ACC112 (cell line): ENCODE measurements at regions not wholly inside any gene's neighbourhood (a gene's known extent, or its start where the extent isn't known, plus 50 kb on each side); places are given as distances from the start of the nearest gene placed in this dataset.
A peak's percentile ranks its signal among the peaks of the same experiment; 100 is the strongest.

Experiments used
- H2AFZ ChIP-seq: fragments of 200-600 bp; sonication (generic); one replicate; pipeline ENCODE4 v1.6.0; 2017; ENCODE audit warnings: antibody characterized with exemption, low read length; ENCODE audit not compliant: unreplicated experiment
- H3K27ac ChIP-seq: fragments of 200-600 bp; sonication (generic); 2 replicates; pipeline ENCODE4 v1.5.1; 2014; ENCODE audit warnings: low read depth, mild to moderate bottlenecking, antibody characterized with exemption, low read length, moderate library complexity
- H3K27me3 ChIP-seq: fragments of 200-600 bp; sonication (generic); 2 replicates; pipeline ENCODE4 v1.6.1; 2014; ENCODE audit warnings: mild to moderate bottlenecking, antibody characterized with exemption, low read length, moderate library complexity, mixed read lengths; ENCODE audit not compliant: insufficient read depth
- H3K36me3 ChIP-seq: fragments of 200-600 bp; sonication (generic); 2 replicates; pipeline ENCODE4 v1.6.1; 2016; ENCODE audit warnings: mild to moderate bottlenecking, antibody characterized with exemption, low read length, moderate library complexity, mixed read lengths; ENCODE audit not compliant: insufficient read depth
- H3K4me1 ChIP-seq: fragments of 200-600 bp; sonication (generic); one replicate; pipeline ENCODE4 v1.6.1; 2016; ENCODE audit warnings: low read length, mixed read lengths; ENCODE audit not compliant: insufficient read depth, unreplicated experiment, control insufficient read depth
- H3K4me3 ChIP-seq: fragments of 200-600 bp; sonication (generic); 2 replicates; pipeline ENCODE4 v1.5.1; 2014; ENCODE audit warnings: mild to moderate bottlenecking, low read depth, low read length
- H3K79me2 ChIP-seq: fragments of 200-600 bp; sonication (generic); one replicate; pipeline ENCODE4 v1.6.0; 2016; ENCODE audit warnings: low read length; ENCODE audit not compliant: control insufficient read depth, unreplicated experiment, insufficient read depth

- Histone ChIP-seq H3K36me3 (no peaks in the 10 kb centered on the region), H3K4me3 (no peak overlapping the region), H2AFZ (no peak overlapping the region), H3K27ac (no peak overlapping the region), H3K27me3 (no peaks in the 10 kb centered on the region), H3K79me2 (no peaks in the 10 kb centered on the region), H3K4me1 (peaks cover 16% of the 10 kb centered on the region)
These were observed 287.6 kb downstream of the DIPK2A start for GRCh38 chr3:144259267-144259666.

GRCh38 chr3:144263706-144264105 lies 292.1 kb downstream of the DIPK2A start:
- Histone ChIP-seq H3K4me3 (no peak overlapping the region), H3K27me3 (no peaks in the 10 kb centered on the region), H3K79me2 (no peaks in the 10 kb centered on the region), H2AFZ (no peak overlapping the region), H3K27ac (no peak overlapping the region), H3K36me3 (no peaks in the 10 kb centered on the region), H3K4me1 (no peaks in the 10 kb centered on the region)

GRCh38 chr3:144264350-144264749 lies 292.7 kb downstream of the DIPK2A start:
- H3K27me3 ChIP-seq, result no peaks in the 10 kb centered on the region
- H3K27ac ChIP-seq, result no peak overlapping the region
- no peaks in the 10 kb centered on the region for H3K4me1 ChIP-seq
- H3K79me2 ChIP-seq, result no peaks in the 10 kb centered on the region
- no peaks in the 10 kb centered on the region for H3K36me3 ChIP-seq
- no peak overlapping the region for H3K4me3 ChIP-seq
- H2AFZ ChIP-seq, result no peak overlapping the region

GRCh38 chr3:144264794-144265193 lies 293.2 kb downstream of the DIPK2A start:
- H3K4me1 ChIP-seq, result no peaks in the 10 kb centered on the region
- H3K4me3 ChIP-seq, result no peak overlapping the region
- no peaks in the 10 kb centered on the region for H3K27me3 ChIP-seq
- H3K27ac ChIP-seq, result no peak overlapping the region
- no peaks in the 10 kb centered on the region for H3K79me2 ChIP-seq
- H2AFZ ChIP-seq, result no peak overlapping the region
- no peaks in the 10 kb centered on the region for H3K36me3 ChIP-seq

GRCh38 chr3:144265542-144266100 lies 294.0 kb downstream of the DIPK2A start:
- H3K4me3 ChIP-seq, result no peak overlapping the region
- H3K4me1 ChIP-seq, result no peaks in the 10 kb centered on the region
- no peak overlapping the region for H3K27ac ChIP-seq
- peak overlapping the region; percentile 1 for H2AFZ ChIP-seq
- H3K27me3 ChIP-seq, result no peaks in the 10 kb centered on the region
- H3K36me3 ChIP-seq, result no peaks in the 10 kb centered on the region
- no peaks in the 10 kb centered on the region for H3K79me2 ChIP-seq

GRCh38 chr3:144270100-144270499 lies 298.5 kb downstream of the DIPK2A start:
- no peaks in the 10 kb centered on the region for H3K4me1 ChIP-seq
- H3K36me3 ChIP-seq, result no peaks in the 10 kb centered on the region
- no peak overlapping the region for H3K4me3 ChIP-seq
- H3K27ac ChIP-seq, result no peak overlapping the region
- no peaks in the 10 kb centered on the region for H3K27me3 ChIP-seq
- H2AFZ ChIP-seq, result no peak overlapping the region
- H3K79me2 ChIP-seq, result no peaks in the 10 kb centered on the region

GRCh38 chr3:144272680-144273079 lies 301.1 kb downstream of the DIPK2A start:
- H3K79me2 ChIP-seq, result no peaks in the 10 kb centered on the region
- no peak overlapping the region for H2AFZ ChIP-seq
- no peak overlapping the region for H3K27ac ChIP-seq
- H3K4me3 ChIP-seq, result no peak overlapping the region
- no peaks in the 10 kb centered on the region for H3K27me3 ChIP-seq
- no peaks in the 10 kb centered on the region for H3K36me3 ChIP-seq
- no peaks in the 10 kb centered on the region for H3K4me1 ChIP-seq

- H3K27me3 ChIP-seq, result no peaks in the 10 kb centered on the region
- no peaks in the 10 kb centered on the region for H3K4me1 ChIP-seq
- H3K79me2 ChIP-seq, result no peaks in the 10 kb centered on the region
- H3K27ac ChIP-seq, result no peak overlapping the region
- no peak overlapping the region for H2AFZ ChIP-seq
- H3K36me3 ChIP-seq, result no peaks in the 10 kb centered on the region
- H3K4me3 ChIP-seq, result no peak overlapping the region
These were observed 302.0 kb downstream of the DIPK2A start for GRCh38 chr3:144273601-144274000.

GRCh38 chr3:144275005-144275404 lies 303.4 kb downstream of the DIPK2A start:
- no peaks in the 10 kb centered on the region for H3K4me1 ChIP-seq
- no peaks in the 10 kb centered on the region for H3K79me2 ChIP-seq
- no peaks in the 10 kb centered on the region for H3K36me3 ChIP-seq
- H3K27me3 ChIP-seq, result no peaks in the 10 kb centered on the region
- no peak overlapping the region for H3K27ac ChIP-seq
- H2AFZ ChIP-seq, result no peak overlapping the region
- no peak overlapping the region for H3K4me3 ChIP-seq

GRCh38 chr3:144282313-144282712 lies 310.7 kb downstream of the DIPK2A start:
- Histone ChIP-seq H3K79me2 (no peaks in the 10 kb centered on the region), H3K4me3 (no peak overlapping the region), H3K36me3 (no peaks in the 10 kb centered on the region), H3K27me3 (no peaks in the 10 kb centered on the region), H3K4me1 (no peaks in the 10 kb centered on the region), H3K27ac (no peak overlapping the region), H2AFZ (no peak overlapping the region)

- H3K4me3 ChIP-seq, result no peak overlapping the region
- no peaks in the 10 kb centered on the region for H3K27me3 ChIP-seq
- no peaks in the 10 kb centered on the region for H3K36me3 ChIP-seq
- no peak overlapping the region for H2AFZ ChIP-seq
- no peak overlapping the region for H3K27ac ChIP-seq
- no peaks in the 10 kb centered on the region for H3K79me2 ChIP-seq
- no peaks in the 10 kb centered on the region for H3K4me1 ChIP-seq
These were observed 314.8 kb downstream of the DIPK2A start for GRCh38 chr3:144286235-144286910.
